ENCODE measurements at regions not wholly inside any gene's neighbourhood (a gene's known extent, or its start where the extent isn't known, plus 50 kb on each side); places are given as distances from the start of the nearest gene placed in this dataset.

GRCh38 chr3:66785191-66785909 is 212.8 kb upstream of the KBTBD8 start:
- TF ChIP-seq CTCF (IDR thresholded peaks at IDR 0.05 in 8 of 11, conservative IDR thresholded peaks at IDR 0.05 in 3 of 11) (no peak), POLR2A (IDR thresholded peaks at IDR 0.05) (no peak), POLR2AphosphoS5 (IDR thresholded peaks at IDR 0.05) (no peak)

Data from spleen (tissue), 7 donors.